Stimulated activated CD4-positive, alpha-beta T cell treated with anti-CD3 and anti-CD28 coated beads, TNF-alpha, amount 100 ng/mL, for 4 hours (primary cell): ENCODE measurements at regions not wholly inside any gene's neighbourhood (a gene's known extent, or its start where the extent isn't known, plus 50 kb on each side); places are given as distances from the start of the nearest gene placed in this dataset.
"Not testable (repeated sequence)": the region's sequence is repeated elsewhere in the genome, so short reads cannot be mapped to it uniquely, and the experiment has no call there.

ENCODE experiments used
- DNase-seq, 3 experiments: peaks; one replicate each; pipeline ENCODE4 v3.0.0-alpha.2; 2020; ENCODE audit warnings: low read depth in 3 of 3

DNA sequence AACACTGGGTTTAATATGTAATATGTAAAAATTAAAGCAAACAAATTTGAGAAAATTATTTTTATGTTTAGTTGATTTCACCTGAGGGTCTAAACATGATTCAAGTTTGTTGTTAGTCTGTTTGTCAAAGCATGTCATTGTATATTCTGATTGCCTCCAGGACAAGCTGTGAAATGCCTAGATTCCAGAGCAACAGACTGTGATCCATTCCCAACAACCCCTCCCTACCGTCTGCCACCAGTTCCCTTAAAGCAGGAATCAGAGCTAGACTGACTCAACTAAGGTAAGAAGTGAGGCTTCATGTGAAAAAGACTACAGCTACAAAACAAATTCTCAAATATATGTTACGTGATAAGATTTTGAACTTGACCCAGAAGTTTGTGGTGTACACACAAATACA is 304.2 kb downstream of the RAB38 start:
- no peak for DNase-seq

DNA sequence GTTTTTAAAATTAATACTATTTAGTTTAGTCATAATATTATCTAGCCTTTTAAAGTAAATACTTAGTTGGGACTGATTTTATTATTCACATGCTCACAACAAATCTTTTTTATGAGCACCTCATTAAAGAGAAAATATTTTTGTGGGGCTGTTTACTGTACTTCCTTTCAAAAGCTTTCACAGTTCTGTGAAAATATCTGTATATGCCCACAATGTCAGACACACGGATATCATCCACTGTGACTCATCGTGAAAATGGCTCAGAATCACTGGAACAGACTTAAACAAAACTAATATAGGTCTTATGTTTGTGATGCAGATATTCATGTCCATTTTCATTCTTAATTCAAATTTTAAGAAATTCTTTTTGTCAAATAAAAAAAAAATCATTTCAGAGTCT is 305.2 kb downstream of the RAB38 start:
- DNase-seq: no peak

DNA sequence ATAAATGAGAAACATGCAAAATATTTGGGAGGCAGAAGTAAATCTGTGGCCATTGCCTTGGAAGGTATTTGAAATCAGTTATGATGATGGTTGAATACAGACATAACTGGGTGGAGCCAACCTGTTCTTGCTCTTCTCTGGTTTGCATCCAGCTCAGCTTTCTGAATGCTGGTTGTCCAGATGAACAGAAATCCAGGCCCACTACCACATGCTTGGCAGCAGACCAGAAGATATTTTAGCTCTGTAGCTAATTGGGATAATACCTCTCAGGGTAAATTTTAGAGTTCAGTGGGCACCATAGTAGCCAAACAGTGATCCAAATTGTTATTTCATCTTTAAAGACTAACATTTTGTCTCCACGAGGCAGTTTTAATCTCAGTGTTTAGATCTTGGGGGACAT is 308.3 kb downstream of the RAB38 start:
- DNase-seq: no peak

DNA sequence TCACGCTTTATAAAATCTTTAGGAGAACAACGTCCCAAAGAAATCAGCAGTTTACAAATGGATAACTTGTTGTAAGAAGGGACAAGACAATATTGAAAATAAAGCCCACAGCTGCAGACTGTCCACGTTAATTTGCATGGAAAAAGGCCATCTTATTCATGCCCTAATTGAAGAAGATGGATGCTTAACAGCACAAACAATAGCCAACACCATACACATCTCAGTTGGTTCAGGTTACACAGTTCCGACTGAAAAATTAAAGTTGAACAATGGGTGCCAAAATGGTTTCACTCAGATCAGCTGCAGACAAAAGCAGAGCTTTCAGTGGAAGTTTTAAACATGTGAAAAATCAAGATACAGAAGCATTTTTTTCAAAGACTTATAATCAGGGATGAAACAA is 314.2 kb downstream of the RAB38 start:
- no peak for DNase-seq

DNA sequence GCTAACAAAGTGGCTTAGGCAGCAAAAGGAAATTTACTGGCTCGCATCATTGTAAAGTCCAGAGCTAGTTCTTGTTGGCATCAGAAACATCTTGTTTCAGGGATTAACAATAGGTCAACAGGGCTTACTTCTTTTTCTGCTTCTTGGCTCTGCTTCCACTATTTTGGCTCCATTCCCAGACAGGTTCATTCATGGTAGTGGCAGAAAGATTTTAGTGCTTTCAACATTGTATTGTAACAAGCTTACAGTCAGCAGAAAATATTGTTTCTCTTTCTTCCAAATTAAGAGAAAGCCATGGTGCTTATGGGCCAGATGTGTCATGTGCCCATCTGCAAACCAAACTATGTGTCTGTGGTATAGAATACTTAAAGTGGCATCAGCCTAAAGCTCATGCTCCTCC is 315.6 kb downstream of the RAB38 start:
- no peak for DNase-seq

DNA sequence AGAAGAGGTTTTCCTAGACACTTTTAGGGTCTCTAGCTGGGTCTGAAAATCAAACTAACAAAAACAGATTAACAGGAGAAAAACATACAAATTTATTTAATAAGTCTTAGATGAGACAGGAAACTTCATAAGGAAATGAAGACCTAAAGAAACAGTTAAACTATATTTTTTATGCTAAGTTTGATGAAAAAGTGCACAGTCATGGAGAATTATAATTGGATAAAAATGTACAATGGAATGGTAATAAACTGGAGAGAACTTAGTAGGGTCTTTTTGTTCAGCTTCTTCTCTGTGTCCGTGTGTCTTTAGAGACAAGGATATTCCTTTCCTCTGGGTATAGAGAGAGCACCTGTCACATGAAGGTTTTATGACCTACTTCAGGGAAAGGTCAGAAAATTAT is 323.4 kb downstream of the RAB38 start:
- DNase-seq: no peak

DNA sequence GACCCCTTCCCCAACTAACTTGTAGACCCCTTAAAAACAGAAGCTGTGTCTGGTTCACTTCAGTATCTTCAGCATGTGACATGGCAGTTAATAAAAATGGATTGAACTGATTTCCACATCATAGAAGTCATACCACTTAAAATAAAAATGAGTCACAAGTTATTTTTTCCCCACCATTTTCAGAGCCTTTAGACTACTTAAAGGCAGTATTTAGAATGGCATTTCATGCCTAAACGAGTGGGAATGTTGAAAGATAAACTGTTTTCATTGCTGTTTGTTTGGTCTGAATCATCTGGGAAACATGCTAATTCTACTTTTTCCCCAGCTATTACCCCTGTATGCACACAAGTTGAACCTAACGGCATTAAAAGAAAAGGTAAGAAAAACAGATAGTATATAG is 324.0 kb downstream of the RAB38 start:
- no peak for DNase-seq

DNA sequence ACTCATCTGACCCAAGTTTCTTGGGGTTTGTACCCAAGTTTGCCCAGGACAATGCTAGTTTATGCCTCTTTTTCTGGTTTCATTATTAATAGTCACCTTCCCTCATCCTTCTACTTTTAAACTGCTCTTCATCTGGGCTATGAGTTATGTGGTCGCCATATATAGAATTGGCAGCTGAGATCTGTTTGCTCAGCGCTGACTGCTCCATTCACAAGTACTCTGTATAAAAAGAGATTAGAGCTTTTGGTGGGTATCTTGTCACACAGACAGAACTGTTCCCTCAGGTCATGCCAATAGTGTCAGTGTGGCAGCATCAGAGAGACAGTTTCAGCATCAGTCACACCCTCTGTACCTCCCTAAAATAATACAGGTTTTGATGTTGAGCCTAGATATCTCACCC is 326.0 kb downstream of the RAB38 start:
- DNase-seq: no peak

DNA sequence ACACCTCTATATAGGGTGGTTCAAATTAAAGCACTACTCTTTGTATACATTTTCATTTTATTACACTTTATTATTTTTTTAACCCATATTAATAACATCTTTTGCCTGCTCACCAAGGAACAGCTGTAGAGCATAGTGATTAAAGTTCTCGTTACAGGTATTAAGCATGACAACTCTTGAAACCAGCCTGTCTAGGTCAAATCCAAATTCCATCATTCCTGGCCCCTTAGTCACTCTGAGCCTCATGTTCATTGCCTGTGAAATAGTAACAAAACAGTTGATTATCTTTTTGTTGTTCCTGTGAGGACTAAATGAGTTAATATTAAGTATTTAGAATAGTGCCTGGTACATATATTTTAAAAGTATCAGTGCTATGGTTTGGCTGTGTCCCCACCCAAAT is 334.5 kb downstream of the RAB38 start:
- DNase-seq: no peak

DNA sequence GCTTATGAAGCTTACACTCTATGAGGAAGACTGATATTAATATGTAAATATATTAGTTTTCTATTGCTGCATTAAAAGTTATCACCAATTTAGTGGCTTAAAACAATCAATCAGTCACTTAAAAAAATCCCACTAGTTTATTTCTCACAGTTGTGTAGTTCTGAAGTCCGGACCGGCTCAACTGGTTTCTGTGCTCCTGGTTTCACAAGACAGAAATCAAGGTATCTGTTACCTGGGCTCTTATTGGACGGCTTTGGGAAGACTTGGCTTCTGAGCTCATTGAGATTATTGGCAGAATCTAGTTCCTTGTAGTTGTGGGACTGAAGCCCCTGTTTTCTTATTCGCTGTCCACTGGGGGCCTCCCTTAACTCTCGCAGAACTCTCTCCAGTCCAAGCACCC is 343.0 kb downstream of the RAB38 start:
- no peak for DNase-seq

DNA sequence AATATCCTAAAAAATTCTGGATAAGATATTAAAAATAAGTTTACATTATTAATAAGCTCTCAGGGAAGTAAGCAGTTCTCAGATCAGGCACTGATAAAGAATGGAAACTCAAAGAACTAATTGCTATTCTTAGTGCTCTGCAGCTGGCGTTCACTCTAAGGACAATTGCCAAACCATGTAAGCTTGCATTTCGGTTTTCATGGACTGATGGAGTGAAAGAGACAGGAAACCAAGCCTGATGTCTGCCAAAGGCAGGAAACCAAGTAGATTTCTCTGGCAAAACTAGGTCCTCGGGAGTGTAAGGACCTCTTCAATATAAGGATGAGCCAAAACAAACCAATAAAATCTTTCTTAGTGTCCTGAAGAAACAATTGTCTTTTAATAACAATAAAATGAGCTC is 355.2 kb downstream of the RAB38 start:
- no peak for DNase-seq

DNA sequence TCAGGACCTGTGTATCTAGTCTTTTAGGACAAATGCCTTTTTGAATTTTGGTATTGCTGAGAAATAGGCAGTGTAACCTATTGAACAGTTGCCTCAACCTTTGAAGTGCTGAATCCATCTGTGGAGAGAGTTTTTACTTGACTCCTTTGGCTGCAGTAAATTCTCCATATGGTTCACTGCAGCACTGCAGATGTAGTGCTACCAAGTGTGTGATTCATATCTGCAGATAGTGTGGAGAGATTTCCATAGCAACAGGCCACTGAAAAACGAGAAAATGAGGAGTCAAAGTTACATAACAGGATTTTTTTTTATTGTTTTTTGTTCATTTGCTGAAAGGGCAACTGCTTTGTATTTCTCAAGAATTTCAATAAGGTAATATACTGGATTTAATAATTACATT is 356.1 kb downstream of the RAB38 start:
- DNase-seq: no peak

DNA sequence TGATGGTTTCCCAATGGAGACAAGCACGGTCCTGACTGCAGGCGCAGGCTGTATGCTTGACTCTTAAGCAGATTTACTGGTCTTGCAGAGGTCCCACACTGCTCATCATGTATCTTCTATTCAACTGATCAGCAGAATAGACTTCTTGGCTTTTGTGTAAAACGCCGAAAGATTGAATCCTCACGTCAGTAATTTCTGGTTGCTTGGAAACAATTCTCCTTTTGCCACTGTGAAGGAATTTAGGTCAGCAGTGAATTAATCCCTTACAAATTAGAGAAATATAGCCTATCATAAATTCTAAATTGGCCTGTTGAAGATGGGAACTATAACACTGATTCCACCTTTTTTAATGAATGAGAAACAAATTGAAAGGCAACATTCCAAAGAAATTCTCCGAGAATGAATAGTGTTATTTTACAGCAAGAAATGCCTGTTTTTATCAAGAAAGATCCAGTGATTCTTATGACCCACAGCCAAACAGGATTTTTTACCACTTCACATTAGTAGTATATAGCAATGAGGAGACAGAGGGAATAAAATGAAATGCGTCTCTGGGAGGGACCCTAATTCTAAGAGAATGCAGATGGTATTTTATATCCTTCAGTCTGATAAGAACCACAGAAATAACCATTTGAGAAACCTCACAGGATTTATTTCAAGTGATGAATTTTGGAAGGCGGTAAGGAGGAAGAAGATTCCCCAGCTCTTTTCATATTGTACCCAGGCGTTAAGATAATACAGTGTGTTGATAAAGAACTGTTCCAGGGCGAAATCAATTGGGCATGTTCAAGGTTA is 362.5 kb downstream of the RAB38 start:
- DNase-seq: no peak

DNA sequence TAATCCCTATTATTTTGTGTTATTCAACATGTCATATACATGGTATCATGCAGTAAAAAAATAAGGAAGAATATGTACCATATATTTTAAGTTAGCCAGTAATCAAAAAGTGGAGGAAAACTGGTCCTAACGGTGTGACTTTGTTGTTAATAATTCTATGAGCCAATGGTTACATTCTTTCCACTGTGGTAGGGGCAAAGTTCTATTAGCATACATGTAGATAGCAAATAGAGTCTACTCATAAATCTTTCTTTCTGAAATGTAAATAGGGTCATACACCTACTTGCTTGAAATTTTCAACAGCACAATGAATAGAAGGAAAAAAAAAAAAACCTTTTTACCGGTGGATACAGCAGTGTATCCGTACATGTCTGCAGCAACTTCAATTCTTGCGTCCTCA is 364.8 kb downstream of the RAB38 start:
- DNase-seq: no peak

DNA sequence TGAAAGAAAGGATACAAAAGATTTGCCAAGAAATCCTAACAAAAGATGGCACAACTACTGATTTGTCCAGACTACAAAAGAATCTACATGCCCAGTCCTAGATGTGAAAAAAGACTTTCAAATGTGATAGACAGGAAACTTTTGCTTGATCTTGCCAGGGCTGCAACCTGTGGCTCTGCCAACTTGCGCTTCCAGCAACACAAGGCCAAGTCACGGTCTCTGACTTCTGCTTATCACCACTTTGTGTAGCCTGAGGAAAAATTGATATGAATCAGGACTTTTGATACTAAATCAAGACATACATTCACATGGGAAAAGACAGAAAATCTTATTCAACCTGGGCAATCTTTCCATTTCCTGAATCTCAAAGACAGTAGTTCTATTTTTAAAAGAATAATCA is 366.0 kb downstream of the RAB38 start:
- DNase-seq: no peak

DNA sequence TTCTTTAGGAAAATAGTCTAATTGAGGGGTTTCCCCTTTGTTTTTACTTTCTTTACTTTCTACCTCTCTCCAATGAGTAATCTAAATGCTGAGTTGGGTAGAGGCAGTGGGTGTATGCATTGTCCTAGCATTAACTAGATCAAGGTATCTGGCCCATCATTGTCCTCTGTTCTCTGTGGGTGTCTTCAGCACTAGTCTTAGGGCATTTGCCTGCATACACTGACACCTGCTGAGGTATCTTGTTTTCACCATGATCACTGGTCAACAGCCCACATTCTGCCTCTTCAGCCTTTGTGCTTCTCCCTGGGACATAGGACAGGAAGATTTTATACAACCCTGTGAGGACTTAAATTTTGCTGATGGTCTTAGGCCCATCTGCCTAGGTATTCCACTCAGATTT is 371.1 kb downstream of the RAB38 start:
- no peak for DNase-seq

DNA sequence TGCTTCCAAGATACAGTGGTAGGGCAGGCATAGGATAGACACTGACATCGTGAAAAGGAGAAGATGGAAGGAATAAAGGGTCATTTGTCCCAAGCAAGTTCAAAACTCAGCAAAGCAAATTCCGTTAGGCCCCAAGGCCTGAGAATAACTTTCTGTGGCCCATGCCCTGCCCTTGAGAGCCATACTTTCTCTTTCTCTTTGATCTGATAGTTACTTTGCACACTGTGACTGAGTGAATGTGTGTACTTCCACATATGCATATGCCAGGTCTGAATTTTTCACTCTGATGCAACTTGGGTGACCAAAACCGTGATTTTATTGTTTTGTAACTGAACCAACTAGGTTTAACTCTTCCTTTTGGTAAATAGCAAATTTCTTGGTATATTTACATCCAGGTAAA is 371.5 kb downstream of the RAB38 start:
- no peak for DNase-seq

DNA sequence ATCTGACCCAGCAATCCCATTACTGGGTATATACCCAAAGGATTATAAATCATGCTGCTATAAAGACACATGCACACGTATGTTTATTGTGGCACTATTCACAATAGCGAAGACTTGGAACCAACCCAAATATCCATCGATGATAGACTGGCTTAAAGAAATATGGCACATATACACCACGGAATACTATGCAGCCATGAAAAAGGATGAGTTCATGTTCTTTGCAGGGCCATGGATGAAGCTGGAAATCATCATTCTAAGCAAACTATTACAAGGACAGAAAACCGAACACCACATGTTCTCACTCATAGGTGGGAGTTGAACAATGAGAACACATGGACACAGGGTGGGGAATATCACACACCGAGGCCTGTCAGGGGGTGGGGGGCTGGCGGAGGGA is 390.4 kb downstream of the RAB38 start:
- not testable (repeated sequence) for DNase-seq

DNA sequence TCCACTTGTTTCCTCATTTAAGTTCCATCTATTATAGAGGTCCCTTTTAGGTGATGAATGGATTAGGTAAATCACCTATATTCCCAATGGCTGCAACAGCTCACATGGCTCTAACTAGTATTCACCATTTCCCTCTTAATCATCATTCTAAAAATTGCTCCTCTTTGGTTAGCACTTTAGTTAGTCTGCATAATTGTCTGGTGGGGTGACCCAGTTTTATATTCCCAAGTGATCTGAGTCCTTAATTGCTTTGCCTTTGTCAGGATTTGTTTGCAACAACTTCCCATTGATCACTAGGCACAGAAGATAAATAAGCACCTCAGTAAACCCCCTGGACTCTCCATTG is 395.2 kb downstream of the RAB38 start:
- no peak for DNase-seq

DNA sequence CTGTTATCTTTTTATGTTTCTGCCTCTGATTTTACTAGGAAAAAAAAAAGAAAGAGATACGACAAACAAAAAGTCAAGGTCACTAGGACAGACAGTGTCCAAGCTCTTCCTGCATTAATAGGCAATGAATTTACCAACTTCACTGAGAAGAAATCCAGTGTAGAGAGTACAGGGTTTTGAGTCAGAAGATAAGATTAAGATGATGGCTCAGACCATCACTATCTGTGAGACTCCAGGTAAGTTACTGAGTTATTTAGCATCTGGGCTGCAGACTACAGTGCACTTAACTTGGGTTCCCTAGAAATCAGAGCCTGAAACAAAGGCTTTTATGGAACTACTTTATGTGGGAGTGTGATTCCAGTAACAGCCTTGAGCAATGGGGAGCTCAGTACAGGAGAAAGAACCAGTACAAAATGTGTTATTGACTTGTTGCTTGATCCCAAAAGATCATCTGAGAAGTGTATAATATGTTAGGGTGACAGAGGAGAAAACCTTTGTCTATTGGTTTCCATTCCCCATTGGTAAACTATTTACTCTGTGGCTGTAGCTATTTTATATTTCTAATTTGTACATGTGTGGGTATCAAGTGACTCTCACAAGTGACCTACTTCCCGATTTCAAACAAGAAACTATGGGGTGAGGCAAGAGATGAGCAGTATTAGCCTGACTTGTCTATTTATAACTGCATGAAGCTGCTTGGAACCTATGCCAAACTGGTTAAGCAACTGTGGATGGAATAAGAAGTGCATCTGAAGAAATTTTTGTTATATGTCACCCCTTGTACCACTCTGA is 395.8 kb downstream of the RAB38 start:
- no peak for DNase-seq

DNA sequence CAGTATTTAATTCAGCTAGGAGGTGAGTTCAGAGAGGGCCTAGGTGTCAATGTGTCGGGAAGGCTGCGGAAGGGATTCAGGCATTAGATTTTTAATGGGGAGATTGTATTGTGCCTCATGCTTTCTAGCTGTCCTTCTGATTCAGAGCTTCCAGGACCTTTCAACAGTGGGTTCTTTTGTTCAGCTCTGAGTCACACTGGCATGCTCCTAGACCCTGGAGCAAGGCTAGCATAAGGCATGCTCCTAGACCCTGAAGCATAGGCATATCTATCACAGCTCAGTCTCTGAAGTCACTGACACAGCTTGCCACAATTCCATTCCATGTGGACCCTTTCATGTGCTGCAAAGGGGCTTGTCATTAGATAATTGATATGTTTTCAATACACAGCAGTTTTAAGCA is 396.9 kb downstream of the RAB38 start:
- DNase-seq: no peak

DNA sequence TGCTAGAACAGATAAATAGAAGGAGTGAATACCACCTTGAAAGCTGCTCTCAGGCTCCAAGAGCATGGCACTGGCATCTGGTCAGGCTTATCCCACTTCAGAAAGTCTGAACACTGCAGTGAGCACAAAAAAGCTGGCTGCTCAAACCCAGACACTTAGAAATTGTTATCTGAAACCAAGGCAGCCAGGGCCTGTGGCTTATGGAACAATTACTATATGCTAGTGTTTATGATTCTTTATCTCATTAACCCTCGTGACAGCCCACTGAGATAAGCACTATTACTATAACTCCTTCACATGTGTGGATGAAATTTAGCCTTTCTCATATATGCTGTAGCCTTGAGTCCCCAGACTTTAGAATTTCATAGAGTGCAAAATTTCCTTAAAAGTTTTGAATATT is 400.2 kb downstream of the RAB38 start:
- DNase-seq: no peak

DNA sequence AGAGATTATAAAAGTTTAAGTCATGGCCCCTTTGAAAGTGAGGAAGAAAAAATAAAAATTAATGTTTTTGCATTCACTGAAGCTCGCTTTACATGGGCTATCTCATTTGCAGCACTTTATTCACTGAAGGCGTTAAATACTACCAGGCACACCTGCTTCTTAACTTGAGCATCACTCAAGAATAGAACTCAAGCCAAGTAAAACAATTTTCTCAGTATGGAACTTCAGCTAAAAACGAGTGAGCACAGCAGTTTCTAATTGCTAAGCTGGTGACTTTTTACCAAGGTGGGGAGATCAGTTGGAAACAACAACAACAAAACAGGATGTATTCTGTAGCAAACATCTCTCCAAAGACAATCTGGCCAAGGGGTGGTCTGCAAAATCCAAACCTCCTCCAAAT is 405.6 kb downstream of the RAB38 start:
- DNase-seq: no peak

DNA sequence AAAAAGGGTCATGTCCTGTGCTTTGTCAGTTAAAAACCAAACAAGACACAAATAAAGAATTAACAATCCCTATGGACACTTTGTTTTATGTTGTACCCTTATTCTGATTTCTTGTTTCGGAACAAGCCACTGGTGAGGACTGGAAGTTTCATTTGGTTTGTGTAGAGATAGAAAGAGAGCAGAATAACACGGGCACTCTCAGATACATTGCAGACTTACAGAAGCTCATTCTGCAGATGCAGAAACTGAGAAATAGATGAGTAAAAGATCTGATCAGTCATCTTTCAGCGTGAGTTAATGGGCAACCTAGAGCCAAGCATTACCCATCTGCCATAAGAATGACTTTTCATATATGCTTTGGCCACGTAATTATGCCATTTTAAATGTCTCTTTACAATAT is 407.6 kb downstream of the RAB38 start:
- no peak for DNase-seq
